Thymus (tissue), 11 donors: ENCODE measurements at regions not wholly inside any gene's neighbourhood (a gene's known extent, or its start where the extent isn't known, plus 50 kb on each side); places are given as distances from the start of the nearest gene placed in this dataset.

Experiments
- DNase-seq, 9 donors: peaks; one replicate each; pipeline ENCODE4 v3.0.0-alpha.2; 2013; ENCODE audit warnings: low spot score in 9 of 9, low read depth in 6 of 9, missing footprints in 1 of 9
- H3K27ac ChIP-seq, 2 donors: one replicate each; pipeline ENCODE4 v1.5.1; 2013; ENCODE audit warnings: control low read depth in 1 of 2, low read depth in 1 of 2, low read length in 1 of 2, mild to moderate bottlenecking in 1 of 2, moderate library complexity in 1 of 2
- H3K27me3 ChIP-seq, 2 donors: one replicate each; pipeline ENCODE4 v1.5.1; 2013; ENCODE audit warnings: low read length in 1 of 2; ENCODE audit not compliant: control insufficient read depth in 2 of 2, insufficient read depth in 1 of 2
- H3K36me3 ChIP-seq, 2 donors: one replicate each; pipeline ENCODE4 v1.5.1; 2013; ENCODE audit warnings: low read length in 1 of 2, mild to moderate bottlenecking in 1 of 2, moderate library complexity in 1 of 2; ENCODE audit not compliant: control insufficient read depth in 2 of 2, insufficient read depth in 2 of 2
- H3K4me1 ChIP-seq, 2 donors: one replicate each; pipeline ENCODE4 v1.5.1; 2013; ENCODE audit warnings: low read length in 2 of 2; ENCODE audit not compliant: control insufficient read depth in 2 of 2, insufficient read depth in 2 of 2
- H3K4me3 ChIP-seq, 2 donors: one replicate each; pipeline ENCODE4 v1.5.1; 2013; ENCODE audit warnings: low read length in 2 of 2, control low read depth in 1 of 2, mild to moderate bottlenecking in 1 of 2
- H3K9me3 ChIP-seq, 2 donors: one replicate each; pipeline ENCODE4 v1.5.1; 2013; ENCODE audit warnings: low read length in 1 of 2, mild to moderate bottlenecking in 1 of 2; ENCODE audit not compliant: control insufficient read depth in 2 of 2, insufficient read depth in 1 of 2
- WGBS: extraction: QIAGEN DNeasy Blood & Tissue Kit; methylation state at CpG from one replicate; pipeline ENCODE4 v1.1.7; 2013; 5-methylcytosine and 5-hydroxymethylcytosine counted together
- donor health status: healthy.

- Histone ChIP-seq H3K4me3 (no peak overlapping the region), H3K9me3 (no peaks in the 10 kb centered on the region), H3K4me1 (no peaks in the 10 kb centered on the region), H3K27ac (no peak overlapping the region), H3K36me3 (no peaks in the 10 kb centered on the region), H3K27me3 (no peaks in the 10 kb centered on the region)
- no peak for DNase-seq
- WGBS: 90% methylated on average over 2 of the region's 2 CpGs
These were observed 621.9 kb upstream of the POU3F2 start for GRCh38 chr6:98212468-98212867.

GRCh38 chr6:98215531-98215930, 618.8 kb upstream of the POU3F2 start:
- no peak for DNase-seq
- Histone ChIP-seq H3K36me3 (no peaks in the 10 kb centered on the region), H3K27ac (no peak overlapping the region), H3K27me3 (no peaks in the 10 kb centered on the region), H3K9me3 (no peaks in the 10 kb centered on the region), H3K4me1 (no peaks in the 10 kb centered on the region), H3K4me3 (no peak overlapping the region)

GRCh38 chr6:98230250-98230649, 604.1 kb upstream of the POU3F2 start:
- Histone ChIP-seq H3K36me3 (no peaks in the 10 kb centered on the region), H3K27me3 (no peaks in the 10 kb centered on the region), H3K4me1 (no peaks in the 10 kb centered on the region), H3K27ac (no peak overlapping the region), H3K9me3 (no peaks in the 10 kb centered on the region), H3K4me3 (no peak overlapping the region)
- no peak for DNase-seq
- WGBS: 68% methylated on average over 1 of the region's 1 CpG

- no peaks in the 10 kb centered on the region for H3K9me3 ChIP-seq
- no peak for DNase-seq
- no peaks in the 10 kb centered on the region for H3K27me3 ChIP-seq
- no peaks in the 10 kb centered on the region for H3K4me1 ChIP-seq
- no peaks in the 10 kb centered on the region for H3K36me3 ChIP-seq
- WGBS: 79% methylated on average over 3 of the region's 3 CpGs
- H3K27ac ChIP-seq: no peak overlapping the region
- H3K4me3 ChIP-seq: no peak overlapping the region
These were observed 595.3 kb upstream of the POU3F2 start for GRCh38 chr6:98239057-98239456.

- DNase-seq: no peak
- 10% methylated on average over 1 of the region's 1 CpG for WGBS
- no peak overlapping the region for H3K4me3 ChIP-seq
- no peak overlapping the region for H3K27ac ChIP-seq
- H3K27me3 ChIP-seq: no peaks in the 10 kb centered on the region
- no peaks in the 10 kb centered on the region for H3K9me3 ChIP-seq
- no peaks in the 10 kb centered on the region for H3K36me3 ChIP-seq
- no peaks in the 10 kb centered on the region for H3K4me1 ChIP-seq
These were observed 592.7 kb upstream of the POU3F2 start for GRCh38 chr6:98241630-98242029.

DNA sequence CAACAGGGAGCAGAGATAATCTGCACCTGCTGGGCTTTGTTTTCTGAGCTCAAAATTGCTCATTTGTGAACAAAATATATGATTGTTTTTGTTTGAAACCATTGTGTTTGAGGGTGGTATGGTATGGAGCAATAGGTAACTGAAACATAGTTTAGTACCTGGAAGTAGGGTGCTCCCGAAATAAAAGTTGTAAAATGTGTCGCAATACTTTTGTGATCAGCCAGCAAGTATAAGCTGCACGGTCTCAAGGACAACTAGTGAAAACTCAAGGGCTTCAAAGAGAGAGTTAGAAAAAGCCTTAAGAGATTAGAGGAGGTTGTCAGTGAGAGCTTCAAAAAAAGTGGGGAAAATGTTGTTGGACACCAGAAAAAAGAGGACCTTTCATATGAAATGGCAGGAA, 579.8 kb upstream of the POU3F2 start:
- H3K4me3 ChIP-seq: no peak overlapping the region
- no peaks in the 10 kb centered on the region for H3K9me3 ChIP-seq
- H3K36me3 ChIP-seq: no peaks in the 10 kb centered on the region
- no peaks in the 10 kb centered on the region for H3K4me1 ChIP-seq
- no peak for DNase-seq
- H3K27ac ChIP-seq: no peak overlapping the region
- H3K27me3 ChIP-seq: no peaks in the 10 kb centered on the region
- 93% methylated on average over 3 of the region's 3 CpGs for WGBS

DNA sequence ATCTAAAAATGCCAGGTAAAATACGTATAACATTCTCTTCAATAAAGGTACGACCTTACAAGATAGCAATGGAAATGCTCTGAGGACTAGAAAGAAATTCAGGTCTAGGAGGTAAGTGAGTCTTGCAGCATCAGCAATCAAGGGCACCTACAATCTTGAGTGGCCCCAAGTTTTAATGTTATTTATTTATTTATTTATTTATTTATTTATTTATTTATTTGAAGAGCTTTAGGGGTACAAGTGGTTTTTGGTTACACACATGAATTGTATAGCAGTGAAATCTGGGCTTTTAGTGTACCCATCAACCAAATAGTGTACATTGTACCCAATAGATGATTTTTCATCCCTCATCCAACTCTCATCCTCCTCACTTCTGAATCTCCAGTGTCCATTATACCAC, 574.0 kb upstream of the POU3F2 start:
- WGBS: 95% methylated on average over 2 of the region's 2 CpGs
- Histone ChIP-seq H3K4me3 (no peak overlapping the region), H3K27me3 (no peaks in the 10 kb centered on the region), H3K36me3 (no peaks in the 10 kb centered on the region), H3K9me3 (no peaks in the 10 kb centered on the region), H3K4me1 (no peaks in the 10 kb centered on the region), H3K27ac (no peak overlapping the region)
- DNase-seq: no peak

GRCh38 chr6:98272060-98272459, 562.3 kb upstream of the POU3F2 start:
- H3K4me3 ChIP-seq: no peak overlapping the region
- no peaks in the 10 kb centered on the region for H3K27me3 ChIP-seq
- no peak for DNase-seq
- H3K4me1 ChIP-seq: no peaks in the 10 kb centered on the region
- no peaks in the 10 kb centered on the region for H3K36me3 ChIP-seq
- H3K27ac ChIP-seq: no peak overlapping the region
- no peaks in the 10 kb centered on the region for H3K9me3 ChIP-seq
- 94% methylated on average over 8 of the region's 8 CpGs for WGBS

DNA sequence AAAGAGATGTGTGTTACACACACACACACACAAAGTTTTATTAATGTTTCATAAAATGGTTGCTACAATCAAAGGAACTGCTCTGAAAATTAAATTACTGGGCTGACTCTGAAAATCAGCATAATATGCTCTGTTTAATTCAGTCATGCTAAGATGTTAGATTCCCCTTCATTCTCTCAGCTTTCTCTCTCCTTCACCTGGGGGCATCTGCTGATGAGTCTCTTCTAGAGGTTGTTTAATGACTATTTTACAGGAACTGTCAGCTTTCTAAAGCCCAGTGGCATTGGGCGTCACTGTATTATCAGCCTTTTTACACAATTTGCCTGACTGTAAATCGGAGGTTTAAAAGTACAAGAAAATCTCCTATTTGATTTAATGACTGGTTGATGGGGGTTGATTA, 559.7 kb upstream of the POU3F2 start:
- Histone ChIP-seq H3K36me3 (no peaks in the 10 kb centered on the region), H3K9me3 (no peaks in the 10 kb centered on the region), H3K4me3 (no peak overlapping the region), H3K27ac (no peak overlapping the region), H3K27me3 (no peaks in the 10 kb centered on the region), H3K4me1 (no peaks in the 10 kb centered on the region)
- DNase-seq: no peak
- 94% methylated on average over 2 of the region's 2 CpGs for WGBS

- no peaks in the 10 kb centered on the region for H3K36me3 ChIP-seq
- H3K9me3 ChIP-seq: no peaks in the 10 kb centered on the region
- no peak overlapping the region for H3K27ac ChIP-seq
- H3K4me3 ChIP-seq: no peak overlapping the region
- no peaks in the 10 kb centered on the region for H3K27me3 ChIP-seq
- no peaks in the 10 kb centered on the region for H3K4me1 ChIP-seq
- DNase-seq: no peak
These were observed 553.9 kb upstream of the POU3F2 start for GRCh38 chr6:98280492-98280891.
